ENCODE measurements at regions not wholly inside any gene's neighbourhood (a gene's known extent, or its start where the extent isn't known, plus 50 kb on each side); places are given as distances from the start of the nearest gene placed in this dataset.

GRCh38 chr2:37489536-37489935 is 145.1 kb downstream of the QPCT start:
- TF ChIP-seq CTCF (IDR thresholded peaks at IDR 0.05) (no peak), POLR2A (IDR thresholded peaks at IDR 0.05) (no peak)
